MM.1S (cell line): ENCODE measurements at regions not wholly inside any gene's neighbourhood (a gene's known extent, or its start where the extent isn't known, plus 50 kb on each side); places are given as distances from the start of the nearest gene placed in this dataset.

Experiments used
- DNase-seq: peaks from one replicate; pipeline ENCODE4 v3.0.0-alpha.2; 2015
- H2AFZ ChIP-seq: fragments of 300-600 bp; sonication (generic); 2 replicates; pipeline ENCODE4 v1.6.0; 2016; ENCODE audit warnings: antibody characterized with exemption, low read length
- H3F3A ChIP-seq: fragments of 300-600 bp; sonication (generic); 2 replicates; pipeline ENCODE4 v1.6.1; 2016; ENCODE audit warnings: mild to moderate bottlenecking, antibody characterized with exemption, low read length, moderate library complexity, mixed read lengths; ENCODE audit not compliant: insufficient read depth
- H3K27ac ChIP-seq: fragments of 300-600 bp; sonication (generic); 2 replicates; pipeline ENCODE4 v1.5.1; 2016; ENCODE audit warnings: mild to moderate bottlenecking, low read length
- H3K27me3 ChIP-seq: fragments of 300-600 bp; sonication (generic); replicated peaks from 2 replicates; pipeline ENCODE4 v1.6.0; 2016; ENCODE audit warnings: low read length; ENCODE audit not compliant: insufficient read depth
- H3K36me3 ChIP-seq: fragments of 300-600 bp; sonication (generic); replicated peaks from 2 replicates; pipeline ENCODE4 v1.6.1; 2016; ENCODE audit warnings: mild to moderate bottlenecking, low read length, mixed read lengths; ENCODE audit not compliant: insufficient read depth
- H3K4me1 ChIP-seq: fragments of 300-600 bp; sonication (generic); 2 replicates; pipeline ENCODE4 v1.6.1; 2016; ENCODE audit warnings: low read length, mixed read lengths
- H3K4me2 ChIP-seq: fragments of 300-600 bp; sonication (generic); 2 replicates; pipeline ENCODE4 v1.6.0; 2016; ENCODE audit warnings: low read depth, low read length
- H3K4me3 ChIP-seq: fragments of 300-600 bp; sonication (generic); 2 replicates; pipeline ENCODE4 v1.5.1; 2016; ENCODE audit warnings: low read length, mixed read lengths
- H3K79me2 ChIP-seq: fragments of 300-600 bp; sonication (generic); 2 replicates; pipeline ENCODE4 v1.6.1; 2016; ENCODE audit warnings: mixed run types, low read length, mixed read lengths
- H3K9ac ChIP-seq: fragments of 300-600 bp; sonication (generic); 2 replicates; pipeline ENCODE4 v1.6.1; 2016; ENCODE audit warnings: low read length, mixed read lengths
- H3K9me2 ChIP-seq: fragments of 300-600 bp; sonication (generic); replicated peaks from 2 replicates; pipeline ENCODE4 v1.6.1; 2016; ENCODE audit warnings: mild to moderate bottlenecking, low read length, mixed read lengths; ENCODE audit not compliant: insufficient read depth
- H3K9me3 ChIP-seq: fragments of 300-600 bp; sonication (generic); replicated peaks from 2 replicates; pipeline ENCODE4 v1.6.1; 2016; ENCODE audit warnings: mild to moderate bottlenecking, low read length, mixed read lengths; ENCODE audit not compliant: insufficient read depth
- H4K20me1 ChIP-seq: fragments of 300-600 bp; sonication (generic); 2 replicates; pipeline ENCODE4 v1.6.1; 2016; ENCODE audit warnings: mild to moderate bottlenecking, low read length, moderate library complexity, mixed read lengths; ENCODE audit not compliant: insufficient read depth
- CTCF ChIP-seq: fragments of 300-600 bp; sonication (generic); IDR thresholded peaks from 2 replicates; pipeline ENCODE4 v1.5.1; 2016; ENCODE audit warnings: antibody characterized with exemption, low read length, mixed read lengths
- EZH2 ChIP-seq: fragments of 300-600 bp; sonication (generic); optimal IDR thresholded peaks from 2 replicates; pipeline ENCODE3; 2017; ENCODE audit warnings: low read depth, mild to moderate bottlenecking, antibody characterized with exemption, low read length, mixed read lengths
- EZH2phosphoT487 ChIP-seq: fragments of 300-600 bp; sonication (generic); IDR thresholded peaks from 2 replicates; pipeline ENCODE4 v1.6.1; 2018; ENCODE audit warnings: antibody characterized with exemption, low read length

GRCh38 chr3:107982165-107982564, 108.7 kb downstream of the CD47 start:
- Histone ChIP-seq H3K36me3 (no peaks in the 10 kb centered on the region), H3F3A (no peaks in the 10 kb centered on the region), H2AFZ (no peak overlapping the region), H3K9ac (no peak overlapping the region), H3K9me2 (no peaks in the 10 kb centered on the region), H3K9me3 (no peaks in the 10 kb centered on the region), H3K27me3 (no peaks in the 10 kb centered on the region), H3K4me2 (no peak overlapping the region), H4K20me1 (no peaks in the 10 kb centered on the region), H3K4me3 (no peak overlapping the region), H3K27ac (no peak overlapping the region), H3K79me2 (no peaks in the 10 kb centered on the region), H3K4me1 (no peaks in the 10 kb centered on the region)
- TF ChIP-seq CTCF = no peak
- no peak for TF ChIP-seq EZH2phosphoT487
- TF ChIP-seq EZH2 = no peak
- no peak for DNase-seq

- no peak overlapping the region for H3K9ac ChIP-seq
- no peaks in the 10 kb centered on the region for H3K27me3 ChIP-seq
- TF ChIP-seq EZH2 = no peak
- no peak for TF ChIP-seq EZH2phosphoT487
- TF ChIP-seq CTCF = no peak
- H3K4me1 ChIP-seq = no peaks in the 10 kb centered on the region
- H3K36me3 ChIP-seq = no peaks in the 10 kb centered on the region
- no peaks in the 10 kb centered on the region for H3K79me2 ChIP-seq
- H4K20me1 ChIP-seq = no peaks in the 10 kb centered on the region
- H3K4me3 ChIP-seq = no peak overlapping the region
- H3F3A ChIP-seq = no peaks in the 10 kb centered on the region
- H2AFZ ChIP-seq = no peak overlapping the region
- no peaks in the 10 kb centered on the region for H3K9me3 ChIP-seq
- DNase-seq = no peak
- H3K9me2 ChIP-seq = no peaks in the 10 kb centered on the region
- no peak overlapping the region for H3K4me2 ChIP-seq
- no peak overlapping the region for H3K27ac ChIP-seq
Measured at GRCh38 chr3:107981471-107982111, 109.2 kb downstream of the CD47 start.

- Histone ChIP-seq H3K27ac (no peak overlapping the region), H4K20me1 (no peaks in the 10 kb centered on the region), H3K79me2 (no peaks in the 10 kb centered on the region), H3K9me2 (no peaks in the 10 kb centered on the region), H3K4me3 (no peak overlapping the region), H3K4me2 (no peak overlapping the region), H3K27me3 (no peaks in the 10 kb centered on the region), H3K36me3 (no peaks in the 10 kb centered on the region), H3F3A (no peaks in the 10 kb centered on the region), H3K4me1 (no peaks in the 10 kb centered on the region), H2AFZ (no peak overlapping the region), H3K9ac (no peak overlapping the region), H3K9me3 (no peaks in the 10 kb centered on the region)
- no peak for TF ChIP-seq EZH2
- no peak for TF ChIP-seq EZH2phosphoT487
- TF ChIP-seq CTCF = no peak
- no peak for DNase-seq
Measured at GRCh38 chr3:107979538-107979937, 111.3 kb downstream of the CD47 start.
